ENCODE measurements at regions not wholly inside any gene's neighbourhood (a gene's known extent, or its start where the extent isn't known, plus 50 kb on each side); places are given as distances from the start of the nearest gene placed in this dataset.
A peak's percentile ranks its signal among the peaks of the same experiment; 100 is the strongest.
"Not testable (repeated sequence)": the region's sequence is repeated elsewhere in the genome, so short reads cannot be mapped to it uniquely, and the experiment has no call there.

- no peak for DNase-seq (ENCODE audit: low spot score)
Observed at GRCh38 chr6:15956205-15957106, 172.4 kb upstream of the MYLIP start.

GRCh38 chr6:15955484-15955883, 173.4 kb upstream of the MYLIP start:
- no peak for DNase-seq (ENCODE audit: low spot score)

- DNase-seq (ENCODE audit: low spot score) = no peak
Observed at GRCh38 chr6:15953152-15953880, 175.6 kb upstream of the MYLIP start.

- DNase-seq (ENCODE audit: low spot score) = no peak
Observed at GRCh38 chr6:15952231-15953151, 176.4 kb upstream of the MYLIP start.

DNA sequence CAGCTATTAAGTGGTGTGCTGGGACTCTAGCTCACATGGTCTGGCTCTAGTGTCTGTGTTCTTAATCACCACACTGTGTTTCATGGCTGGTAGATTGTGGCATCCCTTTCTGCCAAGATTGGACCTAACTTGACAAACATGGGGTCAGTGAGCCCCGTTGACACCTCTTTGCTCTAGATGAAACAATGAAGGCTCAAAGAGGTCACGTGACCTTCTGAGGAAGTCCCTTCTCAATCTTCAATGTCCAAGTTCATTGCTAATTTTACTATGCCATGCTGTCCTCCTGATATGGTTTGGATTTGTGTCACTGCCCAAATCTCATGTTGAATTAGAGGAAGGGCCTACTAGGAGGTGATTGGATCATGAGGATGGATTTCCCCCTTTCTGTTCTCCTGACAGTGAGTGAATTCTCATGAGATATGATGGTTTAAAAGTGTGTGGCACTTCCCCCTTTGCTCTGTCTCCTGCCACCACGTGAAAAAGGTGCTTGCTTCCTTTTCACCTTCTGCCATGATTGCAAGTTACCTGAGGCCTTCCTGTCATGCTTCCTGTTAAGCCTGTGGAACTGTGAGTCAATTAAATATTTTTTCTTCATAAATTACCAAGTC, 177.8 kb upstream of the MYLIP start:
- no peak for DNase-seq (ENCODE audit: low spot score)

DNA sequence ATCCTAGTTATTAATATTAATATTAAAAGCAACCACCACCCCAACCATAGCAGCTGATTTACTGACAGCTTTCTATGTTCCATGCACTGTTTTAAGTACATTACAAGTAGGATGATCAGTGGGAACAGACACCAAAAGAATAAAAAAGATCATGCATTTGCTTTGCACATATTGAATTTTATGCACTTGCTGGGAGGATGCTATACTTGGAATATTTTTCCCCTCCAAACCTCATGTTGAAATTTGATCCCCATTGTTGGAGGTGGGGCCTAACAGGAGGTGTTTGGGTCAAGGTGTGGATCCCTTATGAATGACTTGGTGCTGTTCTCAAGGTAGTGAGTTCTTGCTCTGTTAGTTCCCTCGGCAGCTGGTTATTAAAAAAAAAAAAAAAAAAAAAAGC, 178.9 kb upstream of the MYLIP start:
- no peak for DNase-seq (ENCODE audit: low spot score)

DNA sequence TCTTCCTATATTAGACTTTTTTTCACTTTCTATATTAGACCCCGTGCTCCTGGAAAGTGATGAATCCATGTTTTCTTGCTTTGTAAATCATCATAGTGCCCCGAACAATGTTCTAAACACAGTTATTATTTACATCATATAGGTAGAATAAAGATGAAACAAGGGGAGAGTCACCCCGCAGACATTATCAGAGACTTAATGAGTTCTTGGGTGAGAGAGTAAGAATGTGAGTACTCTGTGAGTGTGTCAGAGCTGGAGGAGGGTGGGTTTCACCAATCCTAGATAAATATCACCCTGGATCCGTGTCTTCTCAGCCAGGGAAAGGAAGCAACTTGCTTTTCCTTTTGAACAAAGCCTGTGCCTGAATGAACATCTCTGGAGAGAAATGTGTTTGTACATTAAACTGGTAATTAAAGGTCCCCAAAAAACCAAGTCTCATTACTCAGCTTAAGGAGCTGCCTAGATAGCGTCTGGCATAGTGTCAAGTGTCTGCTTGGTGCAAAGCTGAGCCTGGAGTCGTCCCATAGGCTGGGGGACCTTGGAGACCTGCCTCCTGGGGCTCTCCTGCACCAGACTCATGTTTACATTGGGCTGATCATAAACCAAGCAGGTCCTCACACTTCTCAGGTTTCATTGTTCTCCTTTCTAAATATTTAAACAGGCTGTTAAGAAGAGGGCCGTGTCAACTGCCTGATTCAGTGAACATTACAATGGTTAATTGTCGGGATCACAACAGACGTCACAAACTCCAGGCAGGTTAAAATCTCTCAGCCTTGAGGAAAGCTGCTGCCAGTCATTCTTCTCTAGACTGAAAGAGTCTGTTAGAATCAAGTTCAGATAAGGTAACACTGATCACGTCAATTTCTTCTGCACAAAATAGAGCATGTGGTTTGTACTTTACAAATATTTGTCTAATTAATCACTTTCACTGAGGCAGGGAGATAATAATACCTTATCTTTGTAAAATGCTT, 179.7 kb upstream of the MYLIP start:
- peak; percentile 23 for DNase-seq (ENCODE audit: low spot score)

GRCh38 chr6:15947923-15948322, 181.0 kb upstream of the MYLIP start:
- no peak for DNase-seq (ENCODE audit: low spot score)

DNA sequence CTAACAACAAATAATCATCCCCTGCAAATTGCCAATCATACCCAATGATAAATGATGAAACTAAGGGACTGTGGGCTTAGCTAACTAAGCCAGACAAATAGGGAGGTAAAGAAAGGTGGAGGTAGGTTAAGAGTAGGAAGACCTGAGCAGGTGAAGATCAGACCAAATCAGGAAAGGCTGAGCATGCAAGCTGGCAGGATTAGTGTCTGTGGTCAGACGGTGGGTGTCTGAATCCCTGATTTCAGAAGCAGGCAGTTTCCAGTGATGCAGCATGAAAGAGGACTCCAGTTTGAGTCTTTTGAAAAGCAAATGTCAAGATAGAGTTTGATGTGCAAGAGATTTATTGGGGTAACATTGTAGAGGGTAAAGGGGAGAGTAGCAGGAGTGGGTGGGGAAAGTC, 181.4 kb upstream of the MYLIP start:
- DNase-seq (ENCODE audit: low spot score) = no peak

DNA sequence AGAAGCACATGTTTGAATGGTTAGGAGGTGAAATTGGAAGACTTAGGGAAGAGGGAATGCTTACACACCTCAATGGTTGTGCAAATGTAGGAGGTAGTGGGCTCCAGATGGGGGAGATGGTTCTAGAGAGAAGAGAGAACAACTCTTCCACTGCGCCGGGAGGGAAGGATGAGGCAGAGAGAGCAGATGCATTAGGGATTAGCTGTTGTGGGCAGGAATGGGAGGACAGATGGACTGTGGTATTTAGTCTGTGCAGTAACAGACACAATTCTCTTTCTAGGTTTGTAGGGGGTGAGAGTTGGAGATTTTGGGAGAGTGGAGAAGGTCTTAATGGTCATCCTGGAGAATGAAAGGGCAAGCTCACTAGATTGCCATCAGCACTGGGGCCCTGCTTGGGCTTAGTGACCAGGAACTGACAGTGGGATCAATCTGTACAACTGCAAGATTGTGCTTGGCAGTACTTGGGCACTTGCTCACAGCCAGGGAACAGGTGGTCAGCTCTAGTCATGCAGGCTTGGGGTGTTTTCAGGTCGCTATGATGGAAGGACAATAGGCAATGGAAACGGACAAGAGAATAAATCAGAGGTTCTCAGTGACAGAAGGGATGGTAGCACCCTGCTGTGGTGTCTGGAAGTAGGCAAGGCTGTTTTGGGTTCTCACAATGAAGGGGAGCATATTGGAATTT, 182.0 kb upstream of the MYLIP start:
- no peak for DNase-seq (ENCODE audit: low spot score)

- DNase-seq (ENCODE audit: low spot score) = peak; percentile 40
Observed at GRCh38 chr6:15945593-15946159, 183.2 kb upstream of the MYLIP start.

DNA sequence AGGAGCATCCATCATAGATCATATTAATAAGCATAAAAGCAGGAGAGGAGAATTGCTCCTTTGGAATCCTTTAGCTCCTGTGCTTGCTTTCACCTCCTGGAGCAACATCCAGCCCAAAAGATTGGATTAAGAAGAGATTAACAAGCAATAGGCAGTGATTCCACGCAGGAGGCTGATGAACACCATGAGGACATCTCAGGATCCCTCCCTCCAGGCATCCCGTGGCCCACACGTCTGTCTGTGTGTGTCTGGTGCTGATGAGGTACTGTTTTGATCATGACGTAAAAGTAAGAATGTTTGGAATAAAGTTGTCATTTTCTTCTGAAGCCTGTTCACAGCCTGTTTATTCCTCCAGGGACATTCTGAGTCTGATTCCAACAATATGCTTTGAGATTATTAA, 185.5 kb upstream of the MYLIP start:
- no peak for DNase-seq (ENCODE audit: low spot score)

DNA sequence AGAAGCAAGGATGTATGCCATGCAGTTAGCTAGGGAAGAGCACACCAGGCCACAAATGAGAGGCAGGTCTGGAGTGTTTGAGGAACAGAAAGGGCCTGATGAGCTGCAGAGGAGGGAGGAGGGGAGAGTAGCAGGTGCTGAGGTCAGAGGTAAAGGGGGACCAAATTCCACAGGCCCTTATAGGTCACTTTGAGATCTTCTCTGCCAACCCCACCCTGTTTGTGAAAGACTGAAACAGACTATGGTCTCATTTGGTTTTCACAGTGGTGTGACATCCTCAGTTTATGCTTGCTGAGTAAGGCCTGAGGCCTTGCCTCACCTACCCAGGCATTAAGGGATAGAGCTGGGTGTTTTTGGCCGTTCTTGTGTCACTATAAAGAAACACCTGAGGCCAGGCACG, 187.7 kb upstream of the MYLIP start:
- no peak for DNase-seq (ENCODE audit: low spot score)

GRCh38 chr6:15938107-15938506, 190.8 kb upstream of the MYLIP start:
- no peak for DNase-seq (ENCODE audit: low spot score)

DNA sequence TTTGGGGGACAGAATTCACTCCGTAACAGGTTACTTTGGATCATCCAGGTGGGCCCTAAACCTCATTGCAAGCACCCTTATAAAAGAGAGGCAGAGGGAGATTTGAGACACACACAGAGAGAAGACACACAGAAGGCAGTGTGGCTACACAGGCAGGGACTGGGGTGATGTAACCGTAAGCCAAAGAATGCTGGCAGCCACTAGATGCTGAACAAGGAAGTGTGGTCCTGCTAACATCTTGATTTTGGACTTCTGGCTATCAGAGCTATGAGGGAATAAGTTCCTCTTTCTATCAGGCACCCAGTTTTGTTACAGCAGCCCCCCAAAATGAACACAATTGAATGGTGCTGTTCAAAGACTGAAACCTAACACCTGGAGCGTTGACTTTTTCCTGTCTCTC, 191.3 kb upstream of the MYLIP start:
- no peak for DNase-seq (ENCODE audit: low spot score)

- DNase-seq (ENCODE audit: low spot score) = no peak
Observed at GRCh38 chr6:15936503-15936902, 192.4 kb upstream of the MYLIP start.

- no peak for DNase-seq (ENCODE audit: low spot score)
Observed at GRCh38 chr6:15935661-15936060, 193.2 kb upstream of the MYLIP start.

- not testable (repeated sequence) for DNase-seq (ENCODE audit: low spot score)
Observed at GRCh38 chr6:15931697-15932096, 197.2 kb upstream of the MYLIP start.

GRCh38 chr6:15930207-15930606, 198.7 kb upstream of the MYLIP start:
- DNase-seq (ENCODE audit: low spot score) = no peak
